ENCODE measurements at regions not wholly inside any gene's neighbourhood (a gene's known extent, or its start where the extent isn't known, plus 50 kb on each side); places are given as distances from the start of the nearest gene placed in this dataset.

DNA sequence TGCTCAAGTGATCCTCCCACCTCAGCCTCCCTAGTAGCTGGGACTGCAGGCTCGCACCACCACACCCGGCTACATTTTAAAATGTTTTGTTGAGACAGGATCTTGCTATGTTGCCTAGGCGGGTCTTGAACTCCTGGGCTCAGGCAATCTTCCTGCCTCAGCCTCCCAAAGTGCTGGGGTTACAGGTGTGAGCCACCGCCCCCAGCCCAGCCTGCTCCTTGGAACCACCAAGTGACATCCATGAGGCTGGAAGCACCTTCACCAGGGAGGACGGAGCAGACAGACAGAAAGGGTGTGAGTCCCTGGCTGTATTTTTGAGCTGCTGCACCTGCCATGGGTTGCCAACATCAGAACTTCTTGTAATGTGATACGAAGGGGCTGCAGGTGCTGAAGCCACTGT, 62.3 kb upstream of the UBE3C start:
- ChIA-PET CTCF (no interaction called here), POLR2A (ENCODE audit: unreplicated experiment) (no interaction called here)
- no peak overlapping the region for H4K5ac ChIP-seq (ENCODE audit: low read depth, low read length)
- no peak overlapping the region for H3K56ac ChIP-seq (ENCODE audit: extremely low read depth, insufficient read depth, low read length)
- no peak overlapping the region for H3K9ac ChIP-seq (ENCODE audit: low read depth, low read length)
- no peak overlapping the region for H3K27ac ChIP-seq (ENCODE audit: insufficient read depth, low read length)
- TF ChIP-seq RAD21 (IDR thresholded peaks at IDR 0.05; ENCODE audit: low read length) (no peak), CHD1 (IDR thresholded peaks at IDR 0.05; ENCODE audit: low read depth, low read length) (no peak), MAZ (IDR thresholded peaks at IDR 0.05; ENCODE audit: borderline replicate concordance, low read depth, low read length) (no peak), BHLHE40 (IDR thresholded peaks at IDR 0.05; ENCODE audit: low read depth, low read length) (no peak), ELK1 (IDR thresholded peaks at IDR 0.05; ENCODE audit: borderline replicate concordance, low read depth, low read length) (no peak), RFX5 (IDR thresholded peaks at IDR 0.05; ENCODE audit: low read depth, low read length) (no peak), RCOR1 (IDR thresholded peaks at IDR 0.05; ENCODE audit: insufficient replicate concordance, low read length) (no peak), SMC3 (IDR thresholded peaks at IDR 0.05; ENCODE audit: low read depth, low read length) (no peak), CTCF (conservative IDR thresholded peaks at IDR 0.05; ENCODE audit: low read depth, low read length) (no peak), CEBPB (IDR thresholded peaks at IDR 0.05; ENCODE audit: low read depth, low read length) (no peak), MXI1 (IDR thresholded peaks at IDR 0.05; ENCODE audit: borderline replicate concordance, low read depth, low read length) (no peak), POLR2A (IDR thresholded peaks at IDR 0.05; ENCODE audit: low read depth, low read length) (no peak), MAFK (IDR thresholded peaks at IDR 0.05; ENCODE audit: low read depth, low read length) (no peak), NFE2L2 (IDR thresholded peaks at IDR 0.05; ENCODE audit: low read depth, low read length) (no peak), FOS (IDR thresholded peaks at IDR 0.05; ENCODE audit: low read depth, low read length) (no peak)
- TF ChIP-seq, protein P1, sequence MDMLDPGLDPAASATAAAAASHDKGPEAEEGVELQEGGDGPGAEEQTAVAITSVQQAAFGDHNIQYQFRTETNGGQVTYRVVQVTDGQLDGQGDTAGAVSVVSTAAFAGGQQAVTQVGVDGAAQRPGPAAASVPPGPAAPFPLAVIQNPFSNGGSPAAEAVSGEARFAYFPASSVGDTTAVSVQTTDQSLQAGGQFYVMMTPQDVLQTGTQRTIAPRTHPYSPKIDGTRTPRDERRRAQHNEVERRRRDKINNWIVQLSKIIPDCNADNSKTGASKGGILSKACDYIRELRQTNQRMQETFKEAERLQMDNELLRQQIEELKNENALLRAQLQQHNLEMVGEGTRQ (IDR thresholded peaks at IDR 0.05; ENCODE audit: low read depth, low read length), result no peak
- H3K4me2 ChIP-seq (ENCODE audit: low read depth, low read length), result no peak overlapping the region
- no peak overlapping the region for H3K4ac ChIP-seq (ENCODE audit: low read depth, low read length)
- no peak overlapping the region for H2BK5ac ChIP-seq (ENCODE audit: low read depth, low read length, poor library complexity, severe bottlenecking)
- H2AFZ ChIP-seq (replicated peaks; ENCODE audit: low read length, poor library complexity), result no peak overlapping the region
- H3K4me3 ChIP-seq (ENCODE audit: insufficient read depth, low read depth, low read length), result no peak overlapping the region
- no peaks in the 10 kb centered on the region for H4K20me1 ChIP-seq (ENCODE audit: insufficient read depth, low read length)
- no peak overlapping the region for H2AK5ac ChIP-seq (ENCODE audit: low read depth, low read length)
- H3K18ac ChIP-seq (ENCODE audit: low read depth, low read length), result no peak overlapping the region
- intact Hi-C loops (cut with micrococcal nuclease) (no loop called here), dilution Hi-C loops (cut with HindIII; ENCODE audit: low sequenced_read_pairs, unreplicated experiment) (no loop called here), in situ Hi-C loops (cut with MboI; ENCODE audit: low sequenced_read_pairs) (no loop called here)
- no peak overlapping the region for H2BK20ac ChIP-seq (ENCODE audit: low read depth, low read length)
- BruUV-seq (replicated peaks), result no TSS peak
- H4K8ac ChIP-seq (ENCODE audit: low read depth in 2 of 2, low read length in 2 of 2), result no peak overlapping the region
- H3K9me1 ChIP-seq (ENCODE audit: insufficient read depth, low read length), result no peaks in the 10 kb centered on the region
- ATAC-seq (ENCODE audit: low read depth) (no peak), DNase-seq (no peak)
- H2BK120ac ChIP-seq (ENCODE audit: low read depth, low read length), result no peak overlapping the region
- peaks cover 25% of the 10 kb centered on the region for H3K27me3 ChIP-seq (ENCODE audit: control insufficient read depth, insufficient read depth, low read length)
- no peak overlapping the region for H2AK9ac ChIP-seq (replicated peaks; ENCODE audit: low read depth, low read length, poor library complexity)
- H3K14ac ChIP-seq (replicated peaks; ENCODE audit: low read depth, low read length), result no peak overlapping the region
- H4K91ac ChIP-seq (ENCODE audit: insufficient read depth, low read depth, low read length), result no peak overlapping the region
- H3K36me3 ChIP-seq (ENCODE audit: control insufficient read depth, insufficient read depth, low read length), result no peaks in the 10 kb centered on the region
- no peaks in the 10 kb centered on the region for H3K79me1 ChIP-seq (ENCODE audit: low read depth in 1 of 2, low read length in 2 of 2)
- H3K23ac ChIP-seq (ENCODE audit: low read depth, low read length), result no peak overlapping the region
- 75% methylated on average over 2 of the region's 6 CpGs; no CpG with 5 or more reads in 1 of the 2 experiments for WGBS, 2 experiments (ENCODE audit: extremely low coverage in 2 of 2, insufficient read length in 1 of 2)
- no peaks in the 10 kb centered on the region for H3K4me1 ChIP-seq (ENCODE audit: control insufficient read depth, insufficient read depth, low read length)
- no peak overlapping the region for H2BK15ac ChIP-seq (ENCODE audit: low read depth, low read length)
- H3K9me3 ChIP-seq (ENCODE audit: control insufficient read depth, insufficient read depth, low read length), result no peaks in the 10 kb centered on the region

Data from IMR-90 (cell line).